ENCODE measurements at regions not wholly inside any gene's neighbourhood (a gene's known extent, or its start where the extent isn't known, plus 50 kb on each side); places are given as distances from the start of the nearest gene placed in this dataset.

DNA sequence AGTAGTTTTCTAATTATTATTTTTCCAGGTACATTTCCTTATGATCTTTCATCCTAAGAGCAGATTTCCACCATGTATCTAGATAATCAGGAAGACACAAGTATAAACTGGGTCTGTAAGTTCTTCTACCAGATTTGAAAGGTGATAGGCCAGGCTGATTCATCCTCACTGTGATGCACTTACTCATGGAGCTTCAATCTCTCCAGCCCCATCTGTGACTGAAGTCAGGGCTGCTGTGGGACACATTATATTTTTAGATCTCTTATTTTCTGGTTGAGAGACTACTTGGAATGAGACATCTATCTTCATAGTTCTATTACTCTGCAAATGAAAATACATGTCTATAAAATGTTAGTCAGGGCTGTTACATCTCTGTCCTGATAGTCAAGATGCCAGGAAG, 85.5 kb upstream of the SLC25A13 start:
- Mint-ChIP-seq H3K4me1 (no peaks in the 10 kb centered on the region), H3K4me3 (no peak overlapping the region), H3K36me3 (no peaks in the 10 kb centered on the region), H3K9me3 (peaks cover 9% of the 10 kb centered on the region), H3K27ac (no peak overlapping the region), H3K27me3 (ENCODE audit: low read depth) (peaks cover 2% of the 10 kb centered on the region; the same call in 1 of the 2 replicates)
- TF ChIP-seq, protein P1, sequence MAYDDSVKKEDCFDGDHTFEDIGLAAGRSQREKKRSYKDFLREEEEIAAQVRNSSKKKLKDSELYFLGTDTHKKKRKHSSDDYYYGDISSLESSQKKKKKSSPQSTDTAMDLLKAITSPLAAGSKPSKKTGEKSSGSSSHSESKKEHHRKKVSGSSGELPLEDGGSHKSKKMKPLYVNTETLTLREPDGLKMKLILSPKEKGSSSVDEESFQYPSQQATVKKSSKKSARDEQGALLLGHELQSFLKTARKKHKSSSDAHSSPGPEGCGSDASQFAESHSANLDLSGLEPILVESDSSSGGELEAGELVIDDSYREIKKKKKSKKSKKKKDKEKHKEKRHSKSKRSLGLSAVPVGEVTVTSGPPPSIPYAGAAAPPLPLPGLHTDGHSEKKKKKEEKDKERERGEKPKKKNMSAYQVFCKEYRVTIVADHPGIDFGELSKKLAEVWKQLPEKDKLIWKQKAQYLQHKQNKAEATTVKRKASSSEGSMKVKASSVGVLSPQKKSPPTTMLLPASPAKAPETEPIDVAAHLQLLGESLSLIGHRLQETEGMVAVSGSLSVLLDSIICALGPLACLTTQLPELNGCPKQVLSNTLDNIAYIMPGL (CRISPR knock-in tag; IDR thresholded peaks at IDR 0.05) = no peak
- TF ChIP-seq EMX1 (CRISPR knock-in tag; IDR thresholded peaks at IDR 0.05) = no peak
- ChIA-PET CTCF (no interaction called here), POLR2A (no interaction called here)
- ATAC-seq (no peak), DNase-seq (ENCODE audit: low spot score) (no peak)

DNA sequence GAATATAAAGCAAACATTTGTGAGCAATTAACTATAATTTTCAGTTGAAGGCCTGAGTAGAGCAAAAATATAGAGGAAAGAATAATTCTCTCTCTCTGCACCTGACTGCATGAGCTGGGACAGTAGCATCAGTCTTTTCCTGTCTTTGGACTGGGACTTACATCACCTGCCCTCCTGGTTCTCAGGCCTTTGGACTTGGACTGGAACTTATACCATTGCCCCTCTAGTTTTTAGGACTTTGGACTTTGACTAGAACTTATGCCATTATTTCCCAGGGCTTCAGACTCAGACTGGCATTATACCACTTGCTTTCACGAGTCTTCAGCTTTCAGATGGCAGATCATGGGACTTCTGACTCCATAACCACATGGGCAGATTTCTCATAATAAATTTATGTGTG, 81.0 kb upstream of the SLC25A13 start:
- Mint-ChIP-seq H3K27me3 (ENCODE audit: low read depth) (peaks cover 2% of the 10 kb centered on the region; the same call in 1 of the 2 replicates), H3K4me3 (no peak overlapping the region), H3K36me3 (no peaks in the 10 kb centered on the region), H3K9me3 (peaks cover 9% of the 10 kb centered on the region), H3K27ac (no peak overlapping the region), H3K4me1 (peaks cover 8% of the 10 kb centered on the region)
- DNase-seq (ENCODE audit: low spot score) (no peak), ATAC-seq (no peak)
- CTCF ChIA-PET = no interaction called here
- POLR2A ChIA-PET = no interaction called here
- TF ChIP-seq TCF7 (CRISPR knock-in tag; IDR thresholded peaks at IDR 0.05; ENCODE audit: low read depth) (no peak), SMAD4 (CRISPR knock-in tag; IDR thresholded peaks at IDR 0.05) (no peak), STAT6 (CRISPR knock-in tag; conservative IDR thresholded peaks at IDR 0.05; ENCODE audit: low read depth) (no peak), NFYB (CRISPR knock-in tag; conservative IDR thresholded peaks at IDR 0.05; ENCODE audit: low read depth) (no peak), ESRRA (CRISPR knock-in tag; IDR thresholded peaks at IDR 0.05; ENCODE audit: borderline replicate concordance) (no peak), TEAD1 (CRISPR knock-in tag; IDR thresholded peaks at IDR 0.05) (no peak), ARID4B (CRISPR knock-in tag; IDR thresholded peaks at IDR 0.05; ENCODE audit: borderline replicate concordance) (no peak), ZNF416 (CRISPR knock-in tag; IDR thresholded peaks at IDR 0.05) (no peak), MLX (CRISPR knock-in tag; IDR thresholded peaks at IDR 0.05) (no peak), ZNF425 (CRISPR knock-in tag; conservative IDR thresholded peaks at IDR 0.05) (no peak), IRF2 (CRISPR knock-in tag; IDR thresholded peaks at IDR 0.05; ENCODE audit: borderline replicate concordance, low read depth) (no peak), E2F4 (CRISPR knock-in tag; IDR thresholded peaks at IDR 0.05; ENCODE audit: borderline replicate concordance, low read depth) (no peak), ZNF232 (CRISPR knock-in tag; IDR thresholded peaks at IDR 0.05) (no peak), NFATC4 (CRISPR knock-in tag; IDR thresholded peaks at IDR 0.05) (no peak)
- TF ChIP-seq, protein P2, sequence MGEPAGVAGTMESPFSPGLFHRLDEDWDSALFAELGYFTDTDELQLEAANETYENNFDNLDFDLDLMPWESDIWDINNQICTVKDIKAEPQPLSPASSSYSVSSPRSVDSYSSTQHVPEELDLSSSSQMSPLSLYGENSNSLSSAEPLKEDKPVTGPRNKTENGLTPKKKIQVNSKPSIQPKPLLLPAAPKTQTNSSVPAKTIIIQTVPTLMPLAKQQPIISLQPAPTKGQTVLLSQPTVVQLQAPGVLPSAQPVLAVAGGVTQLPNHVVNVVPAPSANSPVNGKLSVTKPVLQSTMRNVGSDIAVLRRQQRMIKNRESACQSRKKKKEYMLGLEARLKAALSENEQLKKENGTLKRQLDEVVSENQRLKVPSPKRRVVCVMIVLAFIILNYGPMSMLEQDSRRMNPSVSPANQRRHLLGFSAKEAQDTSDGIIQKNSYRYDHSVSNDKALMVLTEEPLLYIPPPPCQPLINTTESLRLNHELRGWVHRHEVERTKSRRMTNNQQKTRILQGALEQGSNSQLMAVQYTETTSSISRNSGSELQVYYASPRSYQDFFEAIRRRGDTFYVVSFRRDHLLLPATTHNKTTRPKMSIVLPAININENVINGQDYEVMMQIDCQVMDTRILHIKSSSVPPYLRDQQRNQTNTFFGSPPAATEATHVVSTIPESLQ (CRISPR knock-in tag; IDR thresholded peaks at IDR 0.05) = no peak
- TF ChIP-seq, protein P3, sequence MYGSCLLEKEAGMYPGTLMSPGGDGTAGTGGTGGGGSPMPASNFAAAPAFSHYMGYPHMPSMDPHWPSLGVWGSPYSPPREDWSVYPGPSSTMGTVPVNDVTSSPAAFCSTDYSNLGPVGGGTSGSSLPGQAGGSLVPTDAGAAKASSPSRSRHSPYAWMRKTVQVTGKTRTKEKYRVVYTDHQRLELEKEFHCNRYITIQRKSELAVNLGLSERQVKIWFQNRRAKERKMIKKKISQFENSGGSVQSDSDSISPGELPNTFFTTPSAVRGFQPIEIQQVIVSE (CRISPR knock-in tag; IDR thresholded peaks at IDR 0.05; ENCODE audit: borderline replicate concordance) = no peak
